Ectodermal cell (in vitro differentiated cells): ENCODE measurements at regions not wholly inside any gene's neighbourhood (a gene's known extent, or its start where the extent isn't known, plus 50 kb on each side); places are given as distances from the start of the nearest gene placed in this dataset.

Experiments used
- H3K27ac ChIP-seq: 2 replicates; pipeline ENCODE4 v1.7.0; 2013; ENCODE audit warnings: mild to moderate bottlenecking, low read depth, low read length; ENCODE audit not compliant: insufficient read depth, poor library complexity, severe bottlenecking
- H3K27me3 ChIP-seq: 2 replicates; pipeline ENCODE4 v1.7.0; 2013; ENCODE audit warnings: mild to moderate bottlenecking, low read length; ENCODE audit not compliant: insufficient read depth, control insufficient read depth, poor library complexity, severe bottlenecking
- H3K36me3 ChIP-seq: one replicate; pipeline ENCODE4 v1.7.0; 2013; ENCODE audit warnings: low read length; ENCODE audit not compliant: control insufficient read depth, insufficient read depth
- H3K4me1 ChIP-seq: one replicate; pipeline ENCODE4 v1.7.0; 2013; ENCODE audit warnings: low read length; ENCODE audit not compliant: control insufficient read depth, insufficient read depth
- H3K4me3 ChIP-seq: 2 replicates; pipeline ENCODE4 v1.7.0; 2013; ENCODE audit warnings: low read depth, low read length, control low read depth; ENCODE audit not compliant: insufficient read depth
- H3K9me3 ChIP-seq: 2 replicates; pipeline ENCODE4 v1.7.0; 2013; ENCODE audit warnings: mild to moderate bottlenecking, low read length, moderate library complexity; ENCODE audit not compliant: control insufficient read depth
- WGBS, 2 experiments: methylation state at CpG; one replicate each; pipeline ENCODE4 v1.1.7; 2013; ENCODE audit warnings: missing lambda C conversion rate in 2 of 2; 5-methylcytosine and 5-hydroxymethylcytosine counted together

- Histone ChIP-seq H3K27me3 (no peaks in the 10 kb centered on the region), H3K9me3 (no peaks in the 10 kb centered on the region), H3K27ac (no peak overlapping the region), H3K4me1 (no peaks in the 10 kb centered on the region), H3K36me3 (no peaks in the 10 kb centered on the region), H3K4me3 (no peak overlapping the region)
Measured at GRCh38 chr2:181319286-181319685, 137.9 kb upstream of the ITGA4 start.

GRCh38 chr2:181320638-181321037 is 136.5 kb upstream of the ITGA4 start:
- Histone ChIP-seq H3K4me1 (no peaks in the 10 kb centered on the region), H3K27ac (no peak overlapping the region), H3K9me3 (no peaks in the 10 kb centered on the region), H3K27me3 (no peaks in the 10 kb centered on the region), H3K36me3 (no peaks in the 10 kb centered on the region), H3K4me3 (no peak overlapping the region)
- WGBS, 2 experiments, result 87% methylated on average over 2 of the region's 2 CpGs

- Histone ChIP-seq H3K27me3 (no peaks in the 10 kb centered on the region), H3K27ac (no peak overlapping the region), H3K4me1 (no peaks in the 10 kb centered on the region), H3K4me3 (no peak overlapping the region), H3K9me3 (no peaks in the 10 kb centered on the region), H3K36me3 (no peaks in the 10 kb centered on the region)
Measured at GRCh38 chr2:181324912-181325311, 132.3 kb upstream of the ITGA4 start.

- Histone ChIP-seq H3K4me3 (no peak overlapping the region), H3K9me3 (no peaks in the 10 kb centered on the region), H3K36me3 (no peaks in the 10 kb centered on the region), H3K27me3 (no peaks in the 10 kb centered on the region), H3K4me1 (no peaks in the 10 kb centered on the region), H3K27ac (no peak overlapping the region)
- 73 to 83% methylated on average over 2 of the region's 2 CpGs for WGBS, 2 experiments
Measured at GRCh38 chr2:181326661-181327060, 130.5 kb upstream of the ITGA4 start.

- Histone ChIP-seq H3K4me3 (no peak overlapping the region), H3K27ac (no peak overlapping the region), H3K9me3 (no peaks in the 10 kb centered on the region), H3K4me1 (no peaks in the 10 kb centered on the region), H3K36me3 (no peaks in the 10 kb centered on the region), H3K27me3 (no peaks in the 10 kb centered on the region)
- 89 to 94% methylated on average over 1 of the region's 1 CpG for WGBS, 2 experiments
Measured at GRCh38 chr2:181330286-181330685, 126.9 kb upstream of the ITGA4 start.

- 85 to 89% methylated on average over 2 to 3 of the region's 3 CpGs for WGBS, 2 experiments
- H3K36me3 ChIP-seq, result no peaks in the 10 kb centered on the region
- no peak overlapping the region for H3K27ac ChIP-seq
- no peak overlapping the region for H3K4me3 ChIP-seq
- no peaks in the 10 kb centered on the region for H3K9me3 ChIP-seq
- H3K27me3 ChIP-seq, result no peaks in the 10 kb centered on the region
- H3K4me1 ChIP-seq, result no peaks in the 10 kb centered on the region
Measured at GRCh38 chr2:181332044-181332605, 125.1 kb upstream of the ITGA4 start.

GRCh38 chr2:181334158-181334826 is 122.9 kb upstream of the ITGA4 start:
- H3K4me3 ChIP-seq, result no peak overlapping the region
- WGBS, 2 experiments, result 94 to 98% methylated on average over 2 to 3 of the region's 4 CpGs
- H3K9me3 ChIP-seq, result no peaks in the 10 kb centered on the region
- H3K27me3 ChIP-seq, result no peaks in the 10 kb centered on the region
- H3K4me1 ChIP-seq, result no peaks in the 10 kb centered on the region
- H3K27ac ChIP-seq, result no peak overlapping the region
- no peaks in the 10 kb centered on the region for H3K36me3 ChIP-seq

- no peak overlapping the region for H3K4me3 ChIP-seq
- H3K27me3 ChIP-seq, result no peaks in the 10 kb centered on the region
- no peak overlapping the region for H3K27ac ChIP-seq
- no peaks in the 10 kb centered on the region for H3K36me3 ChIP-seq
- 95 to 100% methylated on average over 1 of the region's 1 CpG for WGBS, 2 experiments
- H3K4me1 ChIP-seq, result no peaks in the 10 kb centered on the region
- H3K9me3 ChIP-seq, result no peaks in the 10 kb centered on the region
Measured at GRCh38 chr2:181340891-181341290, 116.3 kb upstream of the ITGA4 start.

GRCh38 chr2:181341855-181342600 is 115.2 kb upstream of the ITGA4 start:
- Histone ChIP-seq H3K4me1 (no peaks in the 10 kb centered on the region), H3K27me3 (no peaks in the 10 kb centered on the region), H3K36me3 (no peaks in the 10 kb centered on the region), H3K4me3 (no peak overlapping the region), H3K9me3 (no peaks in the 10 kb centered on the region), H3K27ac (no peak overlapping the region)
- WGBS, 2 experiments, result 94 to 100% methylated on average over 2 of the region's 2 CpGs

GRCh38 chr2:181348107-181348837 is 108.9 kb upstream of the ITGA4 start:
- H3K4me1 ChIP-seq, result no peaks in the 10 kb centered on the region

More at GRCh38 chr2:181348107-181348837, 108.9 kb upstream of the ITGA4 start:
- H3K4me3 ChIP-seq, result no peak overlapping the region
- no peaks in the 10 kb centered on the region for H3K27me3 ChIP-seq
- H3K9me3 ChIP-seq, result no peaks in the 10 kb centered on the region
- no peak overlapping the region for H3K27ac ChIP-seq
- no peaks in the 10 kb centered on the region for H3K36me3 ChIP-seq
